ENCODE measurements at regions not wholly inside any gene's neighbourhood (a gene's known extent, or its start where the extent isn't known, plus 50 kb on each side); places are given as distances from the start of the nearest gene placed in this dataset.
A peak's percentile ranks its signal among the peaks of the same experiment; 100 is the strongest.

DNA sequence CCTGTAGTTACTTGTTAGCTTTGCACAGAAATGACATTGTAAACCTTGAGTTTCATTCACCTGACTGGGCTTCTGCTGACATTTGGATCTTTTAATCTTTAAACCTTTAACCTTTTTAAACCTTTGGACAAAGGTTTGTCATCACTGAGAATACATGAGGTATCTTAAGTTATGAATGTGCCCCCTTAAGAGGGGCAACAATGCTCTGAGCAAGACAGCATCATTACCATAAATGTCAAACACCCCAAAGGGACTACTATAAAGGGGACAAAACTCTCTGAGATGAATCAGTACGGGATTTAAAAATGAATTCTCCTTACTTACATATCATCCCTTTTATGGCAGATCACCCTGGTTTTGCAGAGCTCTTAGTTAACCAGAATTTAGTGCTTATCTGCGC, 203.3 kb downstream of the COG6 start:
- no peak for DNase-seq (ENCODE audit: low spot score)

DNA sequence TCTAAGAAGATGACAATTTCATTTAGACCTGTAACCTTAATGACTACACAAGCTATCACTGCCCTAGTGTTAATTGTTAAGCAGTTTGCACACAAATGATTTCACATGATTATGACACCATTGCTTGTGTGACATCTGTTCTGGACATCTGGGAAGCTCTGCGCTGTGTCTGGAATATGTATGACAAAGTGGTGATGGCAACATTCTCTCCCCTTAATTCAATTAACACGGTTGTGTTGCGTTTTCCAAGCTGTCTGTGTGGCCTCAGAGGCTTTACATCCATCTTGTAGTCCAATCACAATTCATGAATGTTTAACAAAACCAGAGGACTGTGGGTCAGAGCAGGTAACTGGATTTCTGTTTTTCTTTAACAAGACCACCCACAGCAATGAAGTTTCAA, 204.4 kb downstream of the COG6 start:
- no peak for DNase-seq (ENCODE audit: low spot score)

- no peak for DNase-seq (ENCODE audit: low spot score)
These were observed 207.4 kb downstream of the COG6 start for GRCh38 chr13:39862900-39863299.

GRCh38 chr13:39864221-39864620, 208.8 kb downstream of the COG6 start:
- DNase-seq (ENCODE audit: low spot score) = no peak

- no peak for DNase-seq (ENCODE audit: low spot score)
These were observed 211.3 kb downstream of the COG6 start for GRCh38 chr13:39866722-39867121.

GRCh38 chr13:39867807-39868206, 212.3 kb downstream of the COG6 start:
- no peak for DNase-seq (ENCODE audit: low spot score)

DNA sequence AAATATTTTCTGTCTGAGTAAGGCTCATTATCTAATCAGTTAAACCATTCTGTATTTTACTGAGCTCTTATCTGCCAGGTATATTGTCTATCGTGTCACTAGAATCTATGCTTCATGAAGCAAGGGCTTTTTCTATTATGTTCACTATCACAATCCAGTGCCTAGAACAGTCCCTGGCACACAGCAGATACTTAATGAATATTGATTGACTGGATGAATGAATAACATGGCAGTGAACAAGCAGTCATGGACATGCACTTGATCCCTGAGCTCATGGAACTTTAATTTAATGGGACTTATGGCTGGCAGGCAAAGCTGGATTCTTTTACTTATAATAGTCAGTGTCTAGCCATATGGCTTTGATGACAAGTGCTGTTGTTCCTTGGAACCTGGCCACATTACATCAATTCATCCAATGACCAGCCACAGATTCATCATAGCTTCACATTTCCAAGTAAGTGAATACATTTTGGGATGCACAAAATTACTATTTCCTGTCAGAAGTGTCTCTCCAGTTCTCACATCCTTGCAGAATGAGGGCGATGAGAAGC, 214.8 kb downstream of the COG6 start:
- DNase-seq (ENCODE audit: low spot score) = no peak

GRCh38 chr13:39874331-39875053, 219.0 kb downstream of the COG6 start:
- no peak for DNase-seq (ENCODE audit: low spot score)

DNA sequence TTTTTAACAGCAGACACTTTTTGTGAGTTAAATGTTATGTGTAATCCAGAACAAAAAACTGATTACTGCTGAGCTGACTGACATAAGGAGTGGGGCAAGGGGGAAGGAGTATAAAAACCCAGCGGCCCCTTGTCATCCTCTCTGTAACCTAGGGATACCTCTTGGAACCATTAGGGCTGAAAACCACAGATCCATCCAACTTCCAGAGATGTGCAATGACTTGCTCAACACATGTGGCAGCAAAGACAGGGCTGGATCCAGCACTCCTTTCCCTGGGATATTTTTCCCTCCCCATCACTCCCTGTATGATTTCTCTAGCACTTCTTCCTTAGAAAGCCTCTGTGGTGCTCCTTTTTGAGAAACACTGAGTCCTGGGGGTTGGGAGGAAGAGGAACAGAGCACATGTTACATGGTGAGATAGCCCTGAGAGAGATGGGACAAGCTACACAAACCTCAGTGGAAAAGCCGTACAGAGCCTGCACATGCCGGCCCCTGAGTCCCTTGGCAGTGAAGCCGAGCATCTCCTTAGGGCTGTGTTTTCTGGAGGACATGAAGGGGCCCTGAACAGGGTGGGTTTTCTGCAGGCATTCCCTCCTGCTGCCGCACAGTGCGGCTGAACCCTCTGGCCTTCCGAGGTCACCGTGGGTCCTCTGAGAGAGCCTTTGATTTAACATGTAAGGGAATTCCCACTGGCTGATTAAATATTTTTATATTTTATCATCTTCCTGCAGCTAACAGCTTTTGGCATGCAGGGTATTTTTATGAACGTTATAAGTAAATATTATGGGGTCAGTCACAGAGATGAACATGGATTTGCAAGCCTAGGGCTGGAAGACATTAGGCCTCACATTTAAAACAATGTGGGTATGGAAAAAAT, 219.9 kb downstream of the COG6 start:
- DNase-seq (ENCODE audit: low spot score) = peak; percentile 57

GRCh38 chr13:39876258-39876657, 220.8 kb downstream of the COG6 start:
- no peak for DNase-seq (ENCODE audit: low spot score)

DNA sequence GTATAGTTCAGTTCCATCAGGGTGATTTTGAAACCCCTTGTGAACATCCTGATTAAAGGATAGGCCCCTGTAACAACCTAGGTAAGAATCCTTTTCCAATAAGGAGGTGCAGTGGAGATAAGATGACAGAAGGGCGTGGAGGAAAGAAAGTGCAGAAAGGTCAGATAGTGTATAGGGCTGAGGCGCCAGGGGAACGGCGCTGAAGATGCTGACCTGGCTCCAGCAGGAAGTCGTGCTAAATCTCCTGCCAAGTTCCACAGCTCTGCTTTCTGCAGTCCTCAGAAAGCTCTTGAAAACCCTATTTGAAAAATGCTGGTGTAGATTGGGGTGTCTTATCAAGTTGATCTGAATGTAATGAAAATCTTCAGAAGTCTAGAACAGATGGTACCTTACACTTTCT, 221.7 kb downstream of the COG6 start:
- DNase-seq (ENCODE audit: low spot score) = no peak

DNA sequence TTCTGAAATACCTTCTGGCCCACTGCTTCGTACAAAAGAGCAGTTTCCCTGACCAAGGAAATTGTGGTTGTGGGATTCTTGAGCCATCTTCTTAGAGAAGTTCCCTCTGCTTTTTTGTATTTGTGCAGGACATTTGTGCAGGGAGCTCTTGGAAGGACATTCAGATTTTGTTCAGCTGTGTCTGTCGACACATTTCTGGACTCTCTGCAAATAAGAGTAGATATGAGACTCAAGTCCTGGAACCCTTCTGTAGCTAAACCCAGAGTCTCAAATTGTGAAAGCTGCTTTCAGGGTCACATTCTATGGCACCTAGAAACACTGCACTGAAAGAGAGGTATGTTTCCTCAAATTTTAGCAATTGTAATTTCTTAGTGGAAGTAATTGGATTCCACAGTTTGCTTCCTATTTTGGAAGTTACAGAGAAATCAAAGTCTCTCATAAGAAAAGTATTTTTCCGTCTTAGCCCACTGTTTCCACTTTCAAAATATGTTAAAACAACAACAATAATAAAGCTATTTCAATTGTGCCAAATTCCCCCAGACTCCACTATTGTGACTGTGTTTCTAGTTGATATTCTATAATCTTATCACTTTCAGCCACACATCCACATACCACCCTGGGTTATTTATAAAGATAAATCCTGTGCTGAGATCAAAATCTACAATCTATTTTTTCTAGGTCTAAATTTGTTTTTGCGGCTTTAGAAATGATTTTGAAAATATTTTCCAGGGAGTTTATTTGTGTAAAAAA, 224.0 kb downstream of the COG6 start:
- no peak for DNase-seq (ENCODE audit: low spot score)

DNA sequence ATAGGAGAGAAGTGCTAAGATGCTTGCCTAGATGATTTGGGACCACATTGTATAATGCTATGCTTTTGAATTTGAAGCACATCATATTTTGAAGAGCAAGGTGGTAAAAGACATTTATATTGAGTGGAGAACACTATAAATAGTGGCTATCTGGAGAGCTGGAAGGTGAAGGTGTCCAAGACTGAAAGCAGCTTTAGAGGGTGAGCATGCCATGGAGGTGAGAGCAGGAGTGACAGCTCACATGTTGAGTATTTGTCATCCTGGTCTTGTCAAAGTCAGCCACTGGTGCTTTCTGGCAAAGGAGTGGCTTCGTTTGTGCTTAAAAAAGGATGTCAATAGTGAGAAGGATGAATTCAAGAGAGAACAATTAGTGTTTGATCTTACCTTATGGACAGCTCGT, 225.9 kb downstream of the COG6 start:
- DNase-seq (ENCODE audit: low spot score) = no peak

DNA sequence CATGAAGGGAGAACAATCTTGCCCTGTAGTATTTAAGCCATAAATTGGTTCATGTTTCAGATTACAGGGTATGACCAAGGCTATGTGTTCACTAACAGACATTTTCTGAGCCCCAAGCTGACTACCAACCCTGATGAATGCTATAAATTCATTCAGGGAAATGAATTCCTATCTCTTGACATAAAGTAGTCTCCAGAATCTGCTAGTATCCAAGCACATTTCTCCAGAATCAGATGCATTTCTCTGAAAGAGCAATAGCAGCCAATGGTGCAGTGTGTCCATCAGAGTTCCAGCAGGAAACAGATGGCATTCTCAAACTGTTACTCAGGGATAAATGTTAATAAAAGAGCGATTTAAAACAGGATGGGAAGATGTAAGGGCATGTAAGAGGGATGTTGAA, 226.4 kb downstream of the COG6 start:
- DNase-seq (ENCODE audit: low spot score) = no peak

DNA sequence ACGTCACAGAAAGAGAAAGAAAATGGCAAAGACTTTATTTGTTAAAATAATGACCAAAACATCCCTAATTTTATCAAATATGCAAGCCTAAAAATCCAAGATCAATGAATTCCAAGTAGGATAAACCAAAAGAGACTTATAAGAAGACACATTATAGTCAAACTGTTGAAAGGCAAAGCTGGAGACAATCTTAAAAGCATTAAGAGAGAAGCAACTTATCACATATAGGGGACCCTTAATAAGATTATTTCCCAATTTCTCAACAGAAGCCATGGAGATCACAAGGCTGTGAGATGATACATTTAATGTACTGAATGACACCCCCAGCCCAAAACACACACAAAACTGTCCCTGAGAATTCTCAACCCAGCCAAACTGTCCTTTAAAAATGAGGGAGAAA, 228.7 kb downstream of the COG6 start:
- DNase-seq (ENCODE audit: low spot score) = no peak

DNA sequence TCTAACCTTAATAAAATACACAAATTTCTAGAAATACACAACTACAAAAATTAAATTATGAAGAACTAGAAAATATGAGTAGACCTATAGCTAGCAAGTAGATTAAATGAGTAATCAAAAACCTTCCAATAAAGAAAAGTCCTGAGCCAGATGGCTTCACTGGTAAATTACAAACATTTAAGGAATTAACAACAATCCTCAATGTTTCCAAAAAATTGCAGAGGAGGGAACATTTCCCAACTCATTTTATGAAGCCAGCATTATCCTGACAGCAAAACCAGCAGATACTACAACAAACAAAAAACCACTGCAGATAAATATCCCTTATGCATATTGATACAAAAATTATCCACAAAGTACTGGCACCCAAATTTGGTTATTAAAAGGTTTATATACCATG, 230.9 kb downstream of the COG6 start:
- DNase-seq (ENCODE audit: low spot score) = no peak

DNA sequence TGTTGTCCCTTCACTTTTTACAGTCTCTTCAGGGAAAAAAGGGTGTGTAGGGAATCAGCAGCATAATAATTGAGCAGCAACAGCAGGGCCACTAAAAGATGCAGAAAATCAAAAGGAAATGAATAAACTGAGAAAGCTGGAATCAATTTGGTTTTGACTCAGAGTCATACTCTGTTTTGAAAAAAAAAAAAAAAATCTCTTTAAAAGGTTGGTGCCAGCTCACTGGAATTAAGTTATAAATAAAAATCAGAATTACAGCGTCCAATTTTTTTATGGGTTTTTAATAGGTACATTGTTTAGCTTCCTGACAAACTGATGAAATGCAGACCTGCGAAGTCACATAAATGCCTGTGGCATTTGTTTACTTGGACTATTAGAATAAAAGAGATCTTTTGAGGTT, 231.9 kb downstream of the COG6 start:
- no peak for DNase-seq (ENCODE audit: low spot score)

GRCh38 chr13:39888865-39889810, 233.7 kb downstream of the COG6 start:
- DNase-seq (ENCODE audit: low spot score) = no peak

- no peak for DNase-seq (ENCODE audit: low spot score)
These were observed 235.1 kb downstream of the COG6 start for GRCh38 chr13:39890537-39890936.

DNA sequence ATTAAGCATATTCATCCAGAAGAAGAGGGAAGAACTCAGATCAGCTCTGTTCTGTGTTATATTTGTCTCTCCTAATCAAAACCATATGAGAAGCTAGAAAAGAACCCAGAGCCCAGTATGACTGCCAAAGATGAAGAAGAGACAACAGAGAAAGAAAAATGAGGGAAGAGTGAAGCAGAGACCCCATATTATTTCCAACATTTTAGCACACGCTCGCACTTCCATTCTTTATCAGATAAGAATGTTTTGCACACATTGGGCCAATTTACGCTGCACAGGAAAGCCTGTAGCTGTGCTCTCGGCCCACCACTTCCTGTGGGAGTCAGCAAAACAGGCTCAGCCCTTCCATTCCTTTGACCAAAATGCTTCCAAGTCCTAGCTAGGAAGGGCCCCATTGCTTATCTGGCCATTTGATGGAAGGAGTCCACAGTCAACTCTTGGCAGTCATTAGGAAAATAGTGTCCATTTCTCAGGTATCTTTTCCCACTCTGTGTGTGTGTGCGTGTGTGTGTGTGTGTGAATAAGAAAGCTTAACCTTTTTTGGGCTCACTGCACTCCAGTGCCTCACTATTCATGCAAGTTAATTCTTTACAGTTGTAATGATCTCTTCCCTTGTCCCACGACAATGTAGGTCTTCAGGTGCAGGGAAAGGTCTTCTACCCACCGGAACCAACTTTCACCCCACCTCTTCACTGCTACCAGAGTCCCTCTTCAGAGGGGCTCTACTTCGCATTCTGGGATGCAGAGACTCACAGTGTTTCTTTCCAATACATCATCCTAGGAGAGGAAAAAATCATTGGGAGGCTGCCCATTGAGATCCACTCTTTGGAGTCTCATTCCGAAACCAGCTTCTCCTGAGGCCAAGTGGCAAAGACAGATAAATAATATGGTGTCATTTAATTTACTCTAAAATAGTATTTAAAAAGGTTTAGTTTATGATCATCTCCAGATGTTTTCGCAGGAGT, 237.5 kb downstream of the COG6 start:
- DNase-seq (ENCODE audit: low spot score) = peak; percentile 30
